ENCODE measurements at regions not wholly inside any gene's neighbourhood (a gene's known extent, or its start where the extent isn't known, plus 50 kb on each side); places are given as distances from the start of the nearest gene placed in this dataset.

DNA sequence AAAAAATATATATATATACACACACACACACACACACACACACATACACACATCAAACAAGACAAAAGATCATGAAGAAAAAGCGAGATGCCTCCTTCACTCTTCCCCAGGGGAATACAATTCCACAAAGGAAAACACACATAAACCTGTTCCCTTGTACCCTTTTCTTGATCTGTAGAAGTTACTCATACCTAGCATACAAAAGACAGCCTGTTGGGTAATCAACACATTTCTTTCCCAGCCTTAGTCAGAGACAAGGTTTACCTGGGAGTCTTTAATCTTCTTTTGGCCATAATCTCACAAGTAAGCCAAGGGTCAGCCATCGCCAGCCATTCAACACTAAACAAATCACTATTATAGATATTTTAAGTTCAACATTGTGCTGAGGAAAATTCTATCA is 407.0 kb downstream of the SUCLG1 start:
- no peak overlapping the region for H2AFZ ChIP-seq (ENCODE audit: low read length)
- no peaks in the 10 kb centered on the region for H3K79me2 ChIP-seq (ENCODE audit: low read length)
- no peaks in the 10 kb centered on the region for H3K9me3 ChIP-seq (replicated peaks; ENCODE audit: insufficient read depth, low read length)
- H3K4me1 ChIP-seq (ENCODE audit: low read length) = no peaks in the 10 kb centered on the region
- no peak for DNase-seq
- H4K20me1 ChIP-seq (ENCODE audit: insufficient read depth, low read length) = no peaks in the 10 kb centered on the region
- TF ChIP-seq, protein P1, sequence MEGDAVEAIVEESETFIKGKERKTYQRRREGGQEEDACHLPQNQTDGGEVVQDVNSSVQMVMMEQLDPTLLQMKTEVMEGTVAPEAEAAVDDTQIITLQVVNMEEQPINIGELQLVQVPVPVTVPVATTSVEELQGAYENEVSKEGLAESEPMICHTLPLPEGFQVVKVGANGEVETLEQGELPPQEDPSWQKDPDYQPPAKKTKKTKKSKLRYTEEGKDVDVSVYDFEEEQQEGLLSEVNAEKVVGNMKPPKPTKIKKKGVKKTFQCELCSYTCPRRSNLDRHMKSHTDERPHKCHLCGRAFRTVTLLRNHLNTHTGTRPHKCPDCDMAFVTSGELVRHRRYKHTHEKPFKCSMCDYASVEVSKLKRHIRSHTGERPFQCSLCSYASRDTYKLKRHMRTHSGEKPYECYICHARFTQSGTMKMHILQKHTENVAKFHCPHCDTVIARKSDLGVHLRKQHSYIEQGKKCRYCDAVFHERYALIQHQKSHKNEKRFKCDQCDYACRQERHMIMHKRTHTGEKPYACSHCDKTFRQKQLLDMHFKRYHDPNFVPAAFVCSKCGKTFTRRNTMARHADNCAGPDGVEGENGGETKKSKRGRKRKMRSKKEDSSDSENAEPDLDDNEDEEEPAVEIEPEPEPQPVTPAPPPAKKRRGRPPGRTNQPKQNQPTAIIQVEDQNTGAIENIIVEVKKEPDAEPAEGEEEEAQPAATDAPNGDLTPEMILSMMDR (IDR thresholded peaks at IDR 0.05; ENCODE audit: low read length) = no peak
- TF ChIP-seq EZH2 (optimal IDR thresholded peaks at IDR 0.05; ENCODE audit: low read depth, low read length) = no peak
- TF ChIP-seq EZH2phosphoT487 (IDR thresholded peaks at IDR 0.05; ENCODE audit: low read length) = no peak
- H3K9me2 ChIP-seq (replicated peaks; ENCODE audit: insufficient read depth, low read length) = no peaks in the 10 kb centered on the region
- H3K27ac ChIP-seq (ENCODE audit: low read length) = no peak overlapping the region
- no peak overlapping the region for H3K4me2 ChIP-seq (ENCODE audit: low read depth, low read length)
- no peak overlapping the region for H3K4me3 ChIP-seq (ENCODE audit: low read length)
- no peaks in the 10 kb centered on the region for H3K27me3 ChIP-seq (replicated peaks; ENCODE audit: insufficient read depth, low read length)
- H3F3A ChIP-seq (ENCODE audit: insufficient read depth, low read length) = no peaks in the 10 kb centered on the region
- H3K9ac ChIP-seq (ENCODE audit: low read length) = no peak overlapping the region
- no peaks in the 10 kb centered on the region for H3K36me3 ChIP-seq (replicated peaks; ENCODE audit: insufficient read depth, low read length)

DNA sequence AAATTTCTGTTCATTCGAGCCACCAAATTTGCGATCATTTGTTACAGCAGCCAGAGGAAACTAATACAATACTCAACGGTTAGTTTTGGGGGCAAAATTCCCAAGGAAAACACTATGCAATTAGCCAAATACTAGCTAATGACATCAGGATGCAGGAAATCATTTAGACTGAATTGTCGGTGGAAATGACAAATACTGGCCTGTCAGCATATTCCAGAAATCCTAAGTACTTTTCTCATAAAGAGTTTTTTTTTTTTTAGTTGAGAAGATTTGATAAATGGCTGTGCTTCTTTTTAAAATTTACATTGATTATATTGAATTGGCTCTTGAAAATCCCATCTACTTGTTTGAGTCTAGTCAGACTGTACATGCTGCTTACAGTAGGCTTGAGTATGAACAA is 410.1 kb downstream of the SUCLG1 start:
- H3K79me2 ChIP-seq (ENCODE audit: low read length) = no peaks in the 10 kb centered on the region
- DNase-seq = no peak
- no peak overlapping the region for H3K9ac ChIP-seq (ENCODE audit: low read length)
- H3K4me1 ChIP-seq (ENCODE audit: low read length) = no peaks in the 10 kb centered on the region
- no peak overlapping the region for H3K4me3 ChIP-seq (ENCODE audit: low read length)
- no peaks in the 10 kb centered on the region for H3K36me3 ChIP-seq (replicated peaks; ENCODE audit: insufficient read depth, low read length)
- no peaks in the 10 kb centered on the region for H3K27me3 ChIP-seq (replicated peaks; ENCODE audit: insufficient read depth, low read length)
- H3F3A ChIP-seq (ENCODE audit: insufficient read depth, low read length) = no peaks in the 10 kb centered on the region
- H3K27ac ChIP-seq (ENCODE audit: low read length) = no peak overlapping the region
- no peak overlapping the region for H2AFZ ChIP-seq (ENCODE audit: low read length)
- TF ChIP-seq EZH2 (optimal IDR thresholded peaks at IDR 0.05; ENCODE audit: low read depth, low read length) = no peak
- TF ChIP-seq EZH2phosphoT487 (IDR thresholded peaks at IDR 0.05; ENCODE audit: low read length) = no peak
- TF ChIP-seq, protein P1 (IDR thresholded peaks at IDR 0.05; ENCODE audit: low read length) = no peak
- H3K4me2 ChIP-seq (ENCODE audit: low read depth, low read length) = no peak overlapping the region
- no peaks in the 10 kb centered on the region for H4K20me1 ChIP-seq (ENCODE audit: insufficient read depth, low read length)
- no peaks in the 10 kb centered on the region for H3K9me2 ChIP-seq (replicated peaks; ENCODE audit: insufficient read depth, low read length)
- no peaks in the 10 kb centered on the region for H3K9me3 ChIP-seq (replicated peaks; ENCODE audit: insufficient read depth, low read length)

DNA sequence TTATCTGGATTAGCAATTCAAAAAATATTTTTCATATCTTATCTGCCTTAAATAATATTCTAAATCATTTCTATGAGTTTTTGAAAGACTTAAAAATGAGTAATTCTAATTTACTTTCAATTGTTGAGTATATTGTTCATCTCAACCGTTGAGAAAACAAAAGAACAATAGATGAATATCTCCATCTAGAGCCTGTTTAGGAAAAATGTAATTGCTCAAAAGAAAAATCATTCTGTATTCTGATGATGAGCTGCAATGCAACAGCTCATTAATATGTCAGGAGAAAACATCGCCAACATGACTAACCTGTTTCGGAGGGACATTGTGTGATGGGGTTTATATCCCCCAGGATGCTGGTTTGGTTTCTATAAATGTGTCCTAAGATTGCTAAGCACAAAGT is 417.6 kb downstream of the SUCLG1 start:
- no peaks in the 10 kb centered on the region for H3K27me3 ChIP-seq (replicated peaks; ENCODE audit: insufficient read depth, low read length)
- H3K9ac ChIP-seq (ENCODE audit: low read length) = no peak overlapping the region
- no peak for DNase-seq
- no peak overlapping the region for H3K27ac ChIP-seq (ENCODE audit: low read length)
- H3K36me3 ChIP-seq (replicated peaks; ENCODE audit: insufficient read depth, low read length) = no peaks in the 10 kb centered on the region
- H3K4me2 ChIP-seq (ENCODE audit: low read depth, low read length) = no peak overlapping the region
- no peaks in the 10 kb centered on the region for H3F3A ChIP-seq (ENCODE audit: insufficient read depth, low read length)
- H4K20me1 ChIP-seq (ENCODE audit: insufficient read depth, low read length) = no peaks in the 10 kb centered on the region
- TF ChIP-seq, protein P1 (IDR thresholded peaks at IDR 0.05; ENCODE audit: low read length) = no peak
- TF ChIP-seq EZH2phosphoT487 (IDR thresholded peaks at IDR 0.05; ENCODE audit: low read length) (no peak), EZH2 (optimal IDR thresholded peaks at IDR 0.05; ENCODE audit: low read depth, low read length) (no peak)
- H3K9me2 ChIP-seq (replicated peaks; ENCODE audit: insufficient read depth, low read length) = no peaks in the 10 kb centered on the region
- H3K4me1 ChIP-seq (ENCODE audit: low read length) = no peaks in the 10 kb centered on the region
- H3K9me3 ChIP-seq (replicated peaks; ENCODE audit: insufficient read depth, low read length) = no peaks in the 10 kb centered on the region
- H3K79me2 ChIP-seq (ENCODE audit: low read length) = no peaks in the 10 kb centered on the region
- no peak overlapping the region for H2AFZ ChIP-seq (ENCODE audit: low read length)
- no peak overlapping the region for H3K4me3 ChIP-seq (ENCODE audit: low read length)
